ENCODE measurements at regions not wholly inside any gene's neighbourhood (a gene's known extent, or its start where the extent isn't known, plus 50 kb on each side); places are given as distances from the start of the nearest gene placed in this dataset.

DNA sequence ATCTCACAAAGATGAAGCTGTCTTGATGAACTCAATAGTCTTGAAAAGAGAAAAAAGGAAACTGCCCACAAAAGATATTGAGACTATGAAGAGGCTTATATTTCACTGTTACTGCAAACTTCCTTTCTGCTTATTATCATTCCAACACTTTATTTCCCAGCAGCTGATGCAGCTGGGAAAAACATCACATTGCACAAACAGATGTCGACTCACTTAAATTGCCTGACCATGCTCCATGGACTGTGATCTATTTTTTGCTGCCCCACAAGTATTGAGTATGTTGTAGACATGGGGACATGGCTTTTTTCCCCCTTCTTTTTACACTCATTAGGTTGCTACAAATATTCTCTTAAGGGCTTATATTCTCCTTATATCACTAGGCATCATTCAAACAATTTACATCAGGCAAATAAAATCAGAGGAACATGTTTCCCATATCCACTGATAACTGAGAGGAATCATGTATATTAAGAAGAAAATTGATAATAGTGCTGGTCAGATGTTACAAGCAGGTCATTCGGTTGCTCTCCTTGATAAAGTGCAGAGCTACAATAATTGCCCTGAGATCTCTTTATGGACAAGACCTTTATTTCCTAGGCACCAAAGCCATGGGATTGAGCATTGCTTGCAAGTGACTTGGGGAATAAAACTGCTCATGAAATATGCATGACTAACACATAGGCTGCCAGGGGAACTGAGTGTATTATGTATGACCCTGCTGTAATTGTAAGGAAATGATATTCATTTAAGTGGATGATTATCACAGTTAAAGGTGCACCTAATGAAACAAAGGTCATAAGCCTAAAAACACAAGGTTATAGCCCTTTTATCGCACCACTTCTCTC is 509.9 kb downstream of the ZNF608 start (continued):
- TF ChIP-seq, protein P1, sequence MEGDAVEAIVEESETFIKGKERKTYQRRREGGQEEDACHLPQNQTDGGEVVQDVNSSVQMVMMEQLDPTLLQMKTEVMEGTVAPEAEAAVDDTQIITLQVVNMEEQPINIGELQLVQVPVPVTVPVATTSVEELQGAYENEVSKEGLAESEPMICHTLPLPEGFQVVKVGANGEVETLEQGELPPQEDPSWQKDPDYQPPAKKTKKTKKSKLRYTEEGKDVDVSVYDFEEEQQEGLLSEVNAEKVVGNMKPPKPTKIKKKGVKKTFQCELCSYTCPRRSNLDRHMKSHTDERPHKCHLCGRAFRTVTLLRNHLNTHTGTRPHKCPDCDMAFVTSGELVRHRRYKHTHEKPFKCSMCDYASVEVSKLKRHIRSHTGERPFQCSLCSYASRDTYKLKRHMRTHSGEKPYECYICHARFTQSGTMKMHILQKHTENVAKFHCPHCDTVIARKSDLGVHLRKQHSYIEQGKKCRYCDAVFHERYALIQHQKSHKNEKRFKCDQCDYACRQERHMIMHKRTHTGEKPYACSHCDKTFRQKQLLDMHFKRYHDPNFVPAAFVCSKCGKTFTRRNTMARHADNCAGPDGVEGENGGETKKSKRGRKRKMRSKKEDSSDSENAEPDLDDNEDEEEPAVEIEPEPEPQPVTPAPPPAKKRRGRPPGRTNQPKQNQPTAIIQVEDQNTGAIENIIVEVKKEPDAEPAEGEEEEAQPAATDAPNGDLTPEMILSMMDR (IDR thresholded peaks at IDR 0.05): no peak
- TF ChIP-seq, protein P2, sequence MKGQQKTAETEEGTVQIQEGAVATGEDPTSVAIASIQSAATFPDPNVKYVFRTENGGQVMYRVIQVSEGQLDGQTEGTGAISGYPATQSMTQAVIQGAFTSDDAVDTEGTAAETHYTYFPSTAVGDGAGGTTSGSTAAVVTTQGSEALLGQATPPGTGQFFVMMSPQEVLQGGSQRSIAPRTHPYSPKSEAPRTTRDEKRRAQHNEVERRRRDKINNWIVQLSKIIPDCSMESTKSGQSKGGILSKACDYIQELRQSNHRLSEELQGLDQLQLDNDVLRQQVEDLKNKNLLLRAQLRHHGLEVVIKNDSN (IDR thresholded peaks at IDR 0.05; ENCODE audit: borderline replicate concordance, low read depth): no peak

DNA sequence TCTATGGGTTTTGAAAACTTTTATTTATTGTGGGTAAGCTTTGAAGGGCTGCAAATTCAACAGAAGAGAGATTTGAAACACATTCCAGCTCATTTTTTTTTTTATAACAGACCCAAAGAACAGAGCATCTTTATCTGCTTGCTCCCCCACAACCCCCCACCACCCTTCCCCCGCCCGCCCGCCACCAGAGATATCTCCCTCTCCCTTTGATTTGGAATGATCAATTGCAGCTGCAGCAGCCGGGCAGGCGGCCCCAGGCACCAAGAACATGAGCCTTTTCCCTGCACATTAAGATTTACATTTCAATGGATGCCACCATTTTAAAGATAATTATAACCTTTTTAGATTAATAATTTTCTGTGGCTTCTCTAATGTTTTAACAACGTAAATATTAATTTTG is 510.9 kb downstream of the ZNF608 start:
- no peaks in the 10 kb centered on the region for H3F3A ChIP-seq (replicated peaks; ENCODE audit: insufficient read depth)
- no peaks in the 10 kb centered on the region for H3K36me3 ChIP-seq (replicated peaks in 1 of 2; ENCODE audit: control insufficient read depth in 1 of 2, insufficient read depth in 2 of 2, low read length in 1 of 2)
- no peak overlapping the region for H2AFZ ChIP-seq (ENCODE audit: low read depth)
- H3K27ac ChIP-seq (ENCODE audit: low read depth in 2 of 2, low read length in 1 of 2): no peak overlapping the region
- H3K4me1 ChIP-seq (ENCODE audit: control insufficient read depth in 1 of 2, insufficient read depth in 2 of 2, low read depth in 1 of 2, low read length in 1 of 2): peaks cover 0 to 25% of the 10 kb centered on the region in 2 experiments; a peak in 2 of 4 replicates
- no peaks in the 10 kb centered on the region for H3K9me2 ChIP-seq
- no peak for TF ChIP-seq GABPA (IDR thresholded peaks at IDR 0.05; ENCODE audit: low read depth)
- no peak for TF ChIP-seq POLR2AphosphoS5 (IDR thresholded peaks at IDR 0.05; ENCODE audit: low read depth, low read length)
- no peak for TF ChIP-seq RFX5 (IDR thresholded peaks at IDR 0.05; ENCODE audit: low read length)
- TF ChIP-seq PBX3 (IDR thresholded peaks at IDR 0.05): no peak
- TF ChIP-seq, protein P3, sequence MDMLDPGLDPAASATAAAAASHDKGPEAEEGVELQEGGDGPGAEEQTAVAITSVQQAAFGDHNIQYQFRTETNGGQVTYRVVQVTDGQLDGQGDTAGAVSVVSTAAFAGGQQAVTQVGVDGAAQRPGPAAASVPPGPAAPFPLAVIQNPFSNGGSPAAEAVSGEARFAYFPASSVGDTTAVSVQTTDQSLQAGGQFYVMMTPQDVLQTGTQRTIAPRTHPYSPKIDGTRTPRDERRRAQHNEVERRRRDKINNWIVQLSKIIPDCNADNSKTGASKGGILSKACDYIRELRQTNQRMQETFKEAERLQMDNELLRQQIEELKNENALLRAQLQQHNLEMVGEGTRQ (IDR thresholded peaks at IDR 0.05; ENCODE audit: borderline replicate concordance, low read depth, low read length): no peak
- TF ChIP-seq FOXM1 (IDR thresholded peaks at IDR 0.05; ENCODE audit: low read depth): no peak
- no peak for TF ChIP-seq YY1 (IDR thresholded peaks at IDR 0.05; ENCODE audit: low read depth)
- TF ChIP-seq EZH2phosphoT487 (IDR thresholded peaks at IDR 0.05; ENCODE audit: borderline replicate concordance, low read depth): no peak
- no peak; a peak in 1 of 4 replicates for TF ChIP-seq EP300 (IDR thresholded peaks at IDR 0.05; ENCODE audit: borderline replicate concordance in 1 of 2, low read depth in 1 of 2, low read length in 1 of 2)
- TF ChIP-seq RAD21 (IDR thresholded peaks at IDR 0.05; ENCODE audit: low read length): no peak
- TF ChIP-seq TAF1 (IDR thresholded peaks at IDR 0.05; ENCODE audit: borderline replicate concordance, low read depth, low read length): no peak
- no peak for TF ChIP-seq CHD2 (IDR thresholded peaks at IDR 0.05; ENCODE audit: low read length, partially characterized antibody)
- no peak for TF ChIP-seq TEAD4 (IDR thresholded peaks at IDR 0.05; ENCODE audit: borderline replicate concordance, insufficient read depth)
- no peak for TF ChIP-seq ZBTB33 (IDR thresholded peaks at IDR 0.05; ENCODE audit: borderline replicate concordance, low read depth)
- TF ChIP-seq NRF1 (IDR thresholded peaks at IDR 0.05; ENCODE audit: low read depth, low read length): no peak
- TF ChIP-seq, protein P1 (IDR thresholded peaks at IDR 0.05): no peak
- no peak for TF ChIP-seq RXRA (IDR thresholded peaks at IDR 0.05; ENCODE audit: borderline replicate concordance, low read depth)
- TF ChIP-seq MAX (IDR thresholded peaks at IDR 0.05; ENCODE audit: low read depth): no peak
- no peak for TF ChIP-seq JUND (IDR thresholded peaks at IDR 0.05)
- no peaks in the 10 kb centered on the region for H3K79me2 ChIP-seq (ENCODE audit: insufficient read depth)
- no peak overlapping the region for H3K9ac ChIP-seq
- DNase-seq: peak; percentile 27
- no peak overlapping the region for H3K4me3 ChIP-seq (ENCODE audit: low read depth in 2 of 2, low read length in 1 of 2)
- ChIA-PET CTCF (interaction anchor here (0.7 to 1.1 kb wide), 2 partner anchors 19 to 20 kb away, joined by 3 read pairs; no protein-coding TSS in a partner anchor), POLR2A (no interaction called here)
- H3K4me2 ChIP-seq: no peak overlapping the region
- H3K9me3 ChIP-seq: no peaks in the 10 kb centered on the region
- no peaks in the 10 kb centered on the region for H4K20me1 ChIP-seq (ENCODE audit: insufficient read depth)
- H3K27me3 ChIP-seq (ENCODE audit: insufficient read depth): no peaks in the 10 kb centered on the region
- 63% methylated on average over 6 of the region's 6 CpGs for WGBS (ENCODE audit: low lambda C conversion rate)

Data from SK-N-SH (cell line).